Ishikawa (cell line): ENCODE measurements at regions not wholly inside any gene's neighbourhood (a gene's known extent, or its start where the extent isn't known, plus 50 kb on each side); places are given as distances from the start of the nearest gene placed in this dataset.

Experiments
- EGR1 ChIP-seq: IDR thresholded peaks from 2 replicates; pipeline ENCODE4 v1.6.1; 2012
- EP300 ChIP-seq: IDR thresholded peaks from 2 replicates; pipeline ENCODE4 v1.6.1; 2012; ENCODE audit warnings: borderline replicate concordance
- TF ChIP-seq, protein P1 (sequence below): IDR thresholded peaks from 2 replicates; pipeline ENCODE4 v1.6.1; 2012

DNA sequence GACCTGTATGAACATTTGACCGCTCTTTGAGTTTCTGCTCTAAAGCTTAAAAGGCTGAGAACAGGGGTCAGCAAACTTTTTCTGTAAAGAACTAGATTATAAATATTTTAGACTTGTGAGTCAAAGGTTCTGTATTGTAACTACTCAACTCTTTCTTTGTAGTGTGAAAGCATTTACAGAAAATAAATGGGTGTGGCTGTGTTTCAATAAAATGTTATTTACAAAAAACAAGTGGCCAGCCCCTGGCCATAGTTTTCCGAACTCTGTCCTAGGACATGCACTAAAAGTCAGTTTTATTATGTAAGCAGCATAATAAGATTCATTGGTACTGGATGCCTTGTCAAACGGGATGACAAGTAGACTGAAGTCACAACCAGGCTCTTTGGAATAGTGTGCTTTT is 434.9 kb downstream of the ZEB2 start:
- TF ChIP-seq EGR1 (no peak), EP300 (no peak)
- TF ChIP-seq, protein P1, sequence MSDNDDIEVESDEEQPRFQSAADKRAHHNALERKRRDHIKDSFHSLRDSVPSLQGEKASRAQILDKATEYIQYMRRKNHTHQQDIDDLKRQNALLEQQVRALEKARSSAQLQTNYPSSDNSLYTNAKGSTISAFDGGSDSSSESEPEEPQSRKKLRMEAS: no peak
